GM10266 (cell line): ENCODE measurements at regions not wholly inside any gene's neighbourhood (a gene's known extent, or its start where the extent isn't known, plus 50 kb on each side); places are given as distances from the start of the nearest gene placed in this dataset.

Source experiments
- DNase-seq: peaks from one replicate; pipeline ENCODE4 v3.0.0; 2012; ENCODE audit errors: extremely low spot score
- TF ChIP-seq, protein P1 (sequence below): IDR thresholded peaks from 2 replicates; pipeline ENCODE4 v1.5.1; 2012; ENCODE audit warnings: mild to moderate bottlenecking, low read depth; ENCODE audit not compliant: control insufficient read depth, insufficient read depth; ENCODE audit errors: missing control alignments

DNA sequence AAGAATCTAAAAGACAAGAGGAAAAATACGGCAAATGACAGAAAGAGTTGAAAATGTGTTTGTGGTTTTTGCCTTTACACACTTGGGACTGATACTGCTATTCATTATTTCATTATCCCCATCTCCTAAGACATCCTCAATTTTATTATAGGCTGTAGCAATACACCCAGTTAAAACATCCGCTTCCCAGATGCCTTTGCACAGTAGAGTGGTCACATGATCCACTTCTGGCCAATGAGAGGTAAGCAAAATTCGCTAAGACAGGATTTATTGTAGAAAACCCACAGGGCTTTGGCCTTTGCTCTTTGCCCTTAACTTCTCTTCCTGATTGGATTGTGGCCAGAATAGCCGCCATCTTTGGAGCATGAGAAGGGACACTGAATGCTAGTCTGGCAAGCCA, 53.2 kb upstream of the BOC start:
- no peak for DNase-seq
- TF ChIP-seq, protein P1, sequence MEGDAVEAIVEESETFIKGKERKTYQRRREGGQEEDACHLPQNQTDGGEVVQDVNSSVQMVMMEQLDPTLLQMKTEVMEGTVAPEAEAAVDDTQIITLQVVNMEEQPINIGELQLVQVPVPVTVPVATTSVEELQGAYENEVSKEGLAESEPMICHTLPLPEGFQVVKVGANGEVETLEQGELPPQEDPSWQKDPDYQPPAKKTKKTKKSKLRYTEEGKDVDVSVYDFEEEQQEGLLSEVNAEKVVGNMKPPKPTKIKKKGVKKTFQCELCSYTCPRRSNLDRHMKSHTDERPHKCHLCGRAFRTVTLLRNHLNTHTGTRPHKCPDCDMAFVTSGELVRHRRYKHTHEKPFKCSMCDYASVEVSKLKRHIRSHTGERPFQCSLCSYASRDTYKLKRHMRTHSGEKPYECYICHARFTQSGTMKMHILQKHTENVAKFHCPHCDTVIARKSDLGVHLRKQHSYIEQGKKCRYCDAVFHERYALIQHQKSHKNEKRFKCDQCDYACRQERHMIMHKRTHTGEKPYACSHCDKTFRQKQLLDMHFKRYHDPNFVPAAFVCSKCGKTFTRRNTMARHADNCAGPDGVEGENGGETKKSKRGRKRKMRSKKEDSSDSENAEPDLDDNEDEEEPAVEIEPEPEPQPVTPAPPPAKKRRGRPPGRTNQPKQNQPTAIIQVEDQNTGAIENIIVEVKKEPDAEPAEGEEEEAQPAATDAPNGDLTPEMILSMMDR, result no peak
